Activated gamma-delta T cell treated with anti-CD3 and anti-CD28 coated beads, Interleukin-2, amount 50 U/mL, for 16 hours (primary cell): ENCODE measurements at regions not wholly inside any gene's neighbourhood (a gene's known extent, or its start where the extent isn't known, plus 50 kb on each side); places are given as distances from the start of the nearest gene placed in this dataset.

ENCODE experiments used
- DNase-seq: peaks from one replicate; pipeline ENCODE4 v3.0.0-alpha.2; 2020; ENCODE audit warnings: low read depth

- no peak for DNase-seq
Observed at GRCh38 chr9:28620661-28621060, 1047.4 kb upstream of the C9orf72 start.

- no peak for DNase-seq
Observed at GRCh38 chr9:28624771-28625170, 1051.5 kb upstream of the C9orf72 start.

GRCh38 chr9:28628031-28628430 lies 1054.8 kb upstream of the C9orf72 start:
- DNase-seq = no peak

GRCh38 chr9:28648723-28649122 lies 1075.4 kb upstream of the C9orf72 start:
- DNase-seq = no peak

- no peak for DNase-seq
Observed at GRCh38 chr9:28650327-28650726, 1077.0 kb upstream of the C9orf72 start.

- DNase-seq = no peak
Observed at GRCh38 chr9:28651050-28651722, 1077.9 kb upstream of the C9orf72 start.

GRCh38 chr9:28653216-28653615 lies 1079.9 kb upstream of the C9orf72 start:
- no peak for DNase-seq

GRCh38 chr9:28656727-28657126 lies 1083.4 kb upstream of the C9orf72 start:
- DNase-seq = no peak

- DNase-seq = no peak
Observed at GRCh38 chr9:28661853-28662252, 1088.6 kb upstream of the C9orf72 start.

- DNase-seq = no peak
Observed at GRCh38 chr9:28662675-28663074, 1089.4 kb upstream of the C9orf72 start.

GRCh38 chr9:28668158-28668557 lies 1094.9 kb upstream of the C9orf72 start:
- no peak for DNase-seq

GRCh38 chr9:28671000-28671399 lies 1097.7 kb upstream of the C9orf72 start:
- DNase-seq = no peak

GRCh38 chr9:28678097-28678496 lies 1104.8 kb upstream of the C9orf72 start:
- no peak for DNase-seq

- no peak for DNase-seq
Observed at GRCh38 chr9:28688172-28688571, 1114.9 kb upstream of the C9orf72 start.

GRCh38 chr9:28692012-28692411 lies 1118.7 kb upstream of the C9orf72 start:
- DNase-seq = no peak

GRCh38 chr9:28696960-28697359 lies 1123.7 kb upstream of the C9orf72 start:
- no peak for DNase-seq

- no peak for DNase-seq
Observed at GRCh38 chr9:28699632-28700031, 1126.4 kb upstream of the C9orf72 start.

- no peak for DNase-seq
Observed at GRCh38 chr9:28707616-28708015, 1134.3 kb upstream of the C9orf72 start.

GRCh38 chr9:28714188-28714587 lies 1140.9 kb upstream of the C9orf72 start:
- DNase-seq = no peak

- DNase-seq = no peak
Observed at GRCh38 chr9:28718226-28718625, 1144.9 kb upstream of the C9orf72 start.

- no peak for DNase-seq
Observed at GRCh38 chr9:28720746-28721145, 1147.5 kb upstream of the C9orf72 start.

- no peak for DNase-seq
Observed at GRCh38 chr9:28730111-28730510, 1156.8 kb upstream of the C9orf72 start.

- DNase-seq = no peak
Observed at GRCh38 chr9:28735738-28736342, 1162.6 kb upstream of the C9orf72 start.

GRCh38 chr9:28741459-28741858 lies 1168.2 kb upstream of the C9orf72 start:
- DNase-seq = no peak
